ENCODE measurements at regions not wholly inside any gene's neighbourhood (a gene's known extent, or its start where the extent isn't known, plus 50 kb on each side); places are given as distances from the start of the nearest gene placed in this dataset.

- TF ChIP-seq CTCF (IDR thresholded peaks at IDR 0.05) = no peak
- TF ChIP-seq POLR2A (IDR thresholded peaks at IDR 0.05) = no peak
Measured at GRCh38 chr5:126280846-126281245, 142.4 kb upstream of the GRAMD2B start.

Data from lower leg skin (tissue), 3 donors.